B cell (primary cell): ENCODE measurements at regions not wholly inside any gene's neighbourhood (a gene's known extent, or its start where the extent isn't known, plus 50 kb on each side); places are given as distances from the start of the nearest gene placed in this dataset.

Experiments
- ATAC-seq: fragments of 200-7000 bp; cut with Tn5 transposase; one replicate; pipeline ENCODE4 v1.10.0; 2021; ENCODE audit warnings: low read depth, mild to moderate bottlenecking, moderate number of reproducible peaks, moderate library complexity
- CTCF ChIA-PET: fragments of 350-600 bp; sonication (Branson Sonifier 250); formaldehyde crosslinking; loops from one replicate; lab custom pipeline; 2021; ENCODE audit warnings: antibody characterized with exemption, inconsistent platforms; lab: Charles Lee
- POLR2A ChIA-PET: fragments of 350-600 bp; sonication (Branson Sonifier 250); formaldehyde crosslinking; loops from one replicate; lab custom pipeline; 2021; ENCODE audit warnings: antibody characterized with exemption; lab: Charles Lee
- DNase-seq: peaks from one replicate; pipeline ENCODE4 v3.0.0; 2013
- H2AFZ ChIP-seq: 2 replicates; pipeline ENCODE4 v1.6.1; 2012; ENCODE audit warnings: mild to moderate bottlenecking, low read depth, low read length; ENCODE audit not compliant: insufficient read depth, poor library complexity, severe bottlenecking
- H3K27ac ChIP-seq, 2 donors: 1 replicate in 1 of 2; 2 replicates in 1 of 2; pipeline ENCODE4 v1.5.1; 2012 to 2013; ENCODE audit warnings: low read length in 2 of 2, mild to moderate bottlenecking in 2 of 2, moderate library complexity in 1 of 2
- H3K27me3 ChIP-seq, 4 experiments: fragments of 200-600 bp in 1 of 4; sonication (generic) in 1 of 4; replicated peaks in 1 of 4; 1 replicate in 2 of 4; 2 replicates in 2 of 4; pipeline versions ENCODE4 v1.6.1 to v1.7.0; 2013 to 2016; ENCODE audit warnings: low read length in 3 of 4, mild to moderate bottlenecking in 2 of 4, mixed read lengths in 1 of 4, moderate library complexity in 1 of 4; ENCODE audit not compliant: insufficient read depth in 4 of 4, control insufficient read depth in 3 of 4; ENCODE audit errors: control extremely low read depth in 1 of 4
- H3K36me3 ChIP-seq, 2 experiments: replicated peaks in 1 of 2; 1 replicate in 1 of 2; 2 replicates in 1 of 2; pipeline versions ENCODE4 v1.6.1 to v1.7.1; 2013; ENCODE audit warnings: low read length in 1 of 2; ENCODE audit not compliant: insufficient read depth in 2 of 2, control insufficient read depth in 1 of 2; ENCODE audit errors: control extremely low read depth in 1 of 2, extremely low read depth in 1 of 2
- H3K4me1 ChIP-seq, 2 donors: fragments of 200-600 bp in 1 of 2; sonication (generic) in 1 of 2; 1 replicate in 1 of 2; 2 replicates in 1 of 2; pipeline versions ENCODE4 v1.5.1 to v1.6.1; 2013 to 2017; ENCODE audit warnings: low read length in 2 of 2; ENCODE audit not compliant: control insufficient read depth in 2 of 2, insufficient read depth in 2 of 2
- H3K4me2 ChIP-seq: replicated peaks from 2 replicates; pipeline ENCODE3; 2012; ENCODE audit warnings: mild to moderate bottlenecking, low read depth, low read length; ENCODE audit not compliant: poor library complexity, severe bottlenecking
- H3K4me3 ChIP-seq, 5 experiments: fragments of 200-600 bp in 1 of 5; sonication (generic) in 1 of 5; 1 replicate in 3 of 5; 2 replicates in 2 of 5; pipeline versions ENCODE4 v1.5.1 to v1.7.0; 2011 to 2016; ENCODE audit warnings: low read length in 4 of 5, mild to moderate bottlenecking in 4 of 5, low read depth in 2 of 5, control low read depth in 1 of 5, moderate library complexity in 1 of 5; ENCODE audit not compliant: insufficient read depth in 1 of 5; ENCODE audit errors: control extremely low read depth in 1 of 5, extremely low read depth in 1 of 5
- H3K79me2 ChIP-seq: fragments of 200-600 bp; sonication (generic); one replicate; pipeline ENCODE4 v1.6.0; 2016; ENCODE audit warnings: low read length; ENCODE audit not compliant: control insufficient read depth, insufficient read depth
- H3K9ac ChIP-seq: fragments of 200-600 bp; sonication (generic); 2 replicates; pipeline ENCODE4 v1.6.1; 2017; ENCODE audit warnings: mild to moderate bottlenecking, low read length, moderate library complexity
- H3K9me3 ChIP-seq, 3 donors: one replicate each; pipeline versions ENCODE4 v1.6.1 to v1.7.1; 2013; ENCODE audit warnings: low read length in 2 of 3; ENCODE audit not compliant: control insufficient read depth in 2 of 3, insufficient read depth in 1 of 3; ENCODE audit errors: control extremely low read depth in 1 of 3
- H4K20me1 ChIP-seq: 2 replicates; pipeline ENCODE4 v1.6.0; 2012; ENCODE audit warnings: mild to moderate bottlenecking, low read length; ENCODE audit not compliant: insufficient read depth, control insufficient read depth, poor library complexity, severe bottlenecking
- H3K27ac Mint-ChIP-seq: one replicate; pipeline ENCODE4 v1.8.0; 2021; ENCODE audit warnings: mixed read lengths
- H3K27me3 Mint-ChIP-seq: one replicate; pipeline ENCODE4 v1.8.0; 2021; ENCODE audit warnings: mixed read lengths
- H3K4me1 Mint-ChIP-seq: one replicate; pipeline ENCODE4 v1.8.0; 2021; ENCODE audit warnings: mixed read lengths
- H3K4me3 Mint-ChIP-seq: one replicate; pipeline ENCODE4 v1.8.0; 2021; ENCODE audit warnings: mixed read lengths
- H3K9me3 Mint-ChIP-seq: one replicate; pipeline ENCODE4 v1.8.0; 2022; ENCODE audit warnings: mixed read lengths; ENCODE audit not compliant: insufficient read depth
- CTCF ChIP-seq: fragments of 200-600 bp; IDR thresholded peaks from one replicate; pipeline ENCODE4 v1.8.0; 2022; ENCODE audit warnings: antibody characterized with exemption, mild to moderate bottlenecking
- EZH2 ChIP-seq: IDR thresholded peaks from 2 replicates; pipeline ENCODE4 v1.6.1; 2012; ENCODE audit warnings: borderline replicate concordance, low read depth, mild to moderate bottlenecking, moderate library complexity, low read length; ENCODE audit not compliant: insufficient read depth, poor library complexity, severe bottlenecking
- WGBS: methylation state at CpG from one replicate; pipeline ENCODE4 v1.1.5; 2013; ENCODE audit warnings: missing lambda C conversion rate; ENCODE audit not compliant: insufficient coverage; 5-methylcytosine and 5-hydroxymethylcytosine counted together
- intact Hi-C: fragments of 100-400 bp; cut with micrococcal nuclease; formaldehyde crosslinking; loops from one replicate; pipeline ENCODE4 v1.10.0; 2022

- peaks cover 0 to 8% (median 0%) of the 10 kb centered on the region in 3 donors for H3K9me3 ChIP-seq
- no peak overlapping the region for H3K9ac ChIP-seq
- no peak overlapping the region for H2AFZ ChIP-seq
- Mint-ChIP-seq H3K4me1 (no peaks in the 10 kb centered on the region), H3K9me3 (peaks cover 3% of the 10 kb centered on the region), H3K4me3 (no peak overlapping the region), H3K27ac (no peak overlapping the region), H3K27me3 (no peaks in the 10 kb centered on the region)
- DNase-seq (no peak), ATAC-seq (no peak)
- 100% methylated on average over 1 of the region's 1 CpG for WGBS
- ChIA-PET POLR2A (no interaction called here), CTCF (no interaction called here)
- no peaks in the 10 kb centered on the region for H4K20me1 ChIP-seq
- H3K4me1 ChIP-seq: no peaks in the 10 kb centered on the region
- intact Hi-C loops: no loop called here
- H3K36me3 ChIP-seq: no peaks in the 10 kb centered on the region
- H3K4me2 ChIP-seq: no peak overlapping the region
- H3K27me3 ChIP-seq: no peaks in the 10 kb centered on the region
- no peak for TF ChIP-seq CTCF
- TF ChIP-seq EZH2: no peak
- H3K4me3 ChIP-seq: no peak overlapping the region
- no peak overlapping the region for H3K27ac ChIP-seq
- H3K79me2 ChIP-seq: no peaks in the 10 kb centered on the region
Observed at GRCh38 chr7:54037873-54038272, 504.3 kb upstream of the VSTM2A start.

GRCh38 chr7:54060643-54061042 is 481.5 kb upstream of the VSTM2A start:
- ChIA-PET POLR2A (no interaction called here), CTCF (no interaction called here)
- Histone ChIP-seq H3K4me1 (no peaks in the 10 kb centered on the region), H3K4me3 (no peak overlapping the region), H3K27me3 (no peaks in the 10 kb centered on the region), H3K4me2 (no peak overlapping the region), H3K27ac (no peak overlapping the region), H3K9ac (no peak overlapping the region), H3K79me2 (no peaks in the 10 kb centered on the region), H3K36me3 (no peaks in the 10 kb centered on the region), H2AFZ (no peak overlapping the region), H3K9me3 (no peaks in the 10 kb centered on the region), H4K20me1 (no peaks in the 10 kb centered on the region)
- ATAC-seq: no peak
- TF ChIP-seq CTCF: no peak
- no peak for TF ChIP-seq EZH2
- H3K4me3 Mint-ChIP-seq: no peak overlapping the region
- no peak for DNase-seq
- H3K27me3 Mint-ChIP-seq: no peaks in the 10 kb centered on the region
- no peaks in the 10 kb centered on the region for H3K4me1 Mint-ChIP-seq
- WGBS: 83% methylated on average over 1 of the region's 4 CpGs
- peaks cover 4% of the 10 kb centered on the region for H3K9me3 Mint-ChIP-seq
- H3K27ac Mint-ChIP-seq: no peak overlapping the region
- intact Hi-C loops: no loop called here
